Esophagus muscularis mucosa (tissue), 4 donors: ENCODE measurements at regions not wholly inside any gene's neighbourhood (a gene's known extent, or its start where the extent isn't known, plus 50 kb on each side); places are given as distances from the start of the nearest gene placed in this dataset.

ENCODE experiments used
- CTCF ChIP-seq, 3 experiments: fragments of 200-600 bp in 2 of 3; fragments of 450-650 bp in 1 of 3; sonication (generic) in 2 of 3; IDR thresholded peaks; one replicate each; pipeline ENCODE4 v1.5.1; 2017 to 2019; ENCODE audit warnings: antibody characterized with exemption in 3 of 3, mild to moderate bottlenecking in 2 of 3, moderate library complexity in 1 of 3
- EP300 ChIP-seq: sonication (generic); formaldehyde crosslinking; IDR thresholded peaks from one replicate; pipeline ENCODE4 v1.6.1; 2017; ENCODE audit warnings: antibody characterized with exemption
- POLR2A ChIP-seq: fragments of 450-650 bp; IDR thresholded peaks from one replicate; pipeline ENCODE4 v1.6.1; 2017; ENCODE audit warnings: antibody characterized with exemption, moderate library complexity, mild to moderate bottlenecking, low read depth

GRCh38 chr5:124093658-124094057, 581.7 kb downstream of the CSNK1G3 start:
- TF ChIP-seq CTCF (IDR thresholded peaks at IDR 0.05), result no peak
- no peak for TF ChIP-seq POLR2A
- TF ChIP-seq EP300, result no peak
